Mesenchymal stem cell (in vitro differentiated cells and primary cell): ENCODE measurements at regions not wholly inside any gene's neighbourhood (a gene's known extent, or its start where the extent isn't known, plus 50 kb on each side); places are given as distances from the start of the nearest gene placed in this dataset.

Source experiments
- DNase-seq: peaks from one replicate; pipeline ENCODE4 v3.0.0-alpha.2; 2013
- H2AFZ ChIP-seq: one replicate; pipeline ENCODE4 v1.6.1; 2013; ENCODE audit warnings: low read depth, mild to moderate bottlenecking, control low read depth, inconsistent platforms, low read length, moderate library complexity
- H2AK5ac ChIP-seq: 2 replicates; pipeline ENCODE4 v1.6.1; 2013; ENCODE audit warnings: low read length, moderate library complexity, mild to moderate bottlenecking, inconsistent platforms; ENCODE audit not compliant: severe bottlenecking
- H2BK120ac ChIP-seq: one replicate; pipeline ENCODE4 v1.6.1; 2013; ENCODE audit warnings: low read depth, mild to moderate bottlenecking, inconsistent platforms, low read length, moderate library complexity
- H2BK12ac ChIP-seq, 2 experiments: one replicate each; pipeline ENCODE4 v1.6.1; 2013; ENCODE audit warnings: inconsistent platforms in 2 of 2, low read length in 2 of 2, mild to moderate bottlenecking in 2 of 2, moderate library complexity in 2 of 2, control low read depth in 1 of 2
- H2BK15ac ChIP-seq: one replicate; pipeline ENCODE4 v1.6.1; 2013; ENCODE audit warnings: mild to moderate bottlenecking, low read depth, inconsistent platforms; ENCODE audit not compliant: poor library complexity, severe bottlenecking
- H2BK5ac ChIP-seq: 2 replicates; pipeline ENCODE4 v1.6.1; 2013; ENCODE audit warnings: low read depth, mild to moderate bottlenecking, low read length, control low read depth, inconsistent platforms; ENCODE audit not compliant: poor library complexity, severe bottlenecking
- H3K14ac ChIP-seq, 2 experiments: one replicate each; pipeline ENCODE4 v1.6.1; 2013; ENCODE audit warnings: inconsistent platforms in 2 of 2, low read length in 2 of 2, control low read depth in 1 of 2, mild to moderate bottlenecking in 1 of 2, moderate library complexity in 1 of 2
- H3K18ac ChIP-seq, 2 experiments: one replicate each; pipeline ENCODE4 v1.6.1; 2013; ENCODE audit warnings: inconsistent platforms in 2 of 2, low read length in 2 of 2, control low read depth in 1 of 2, low read depth in 1 of 2, mild to moderate bottlenecking in 1 of 2
- H3K23ac ChIP-seq, 2 experiments: one replicate each; pipeline ENCODE4 v1.6.1; 2013; ENCODE audit warnings: inconsistent platforms in 2 of 2, low read length in 2 of 2, mild to moderate bottlenecking in 2 of 2, moderate library complexity in 2 of 2, control low read depth in 1 of 2
- H3K27ac ChIP-seq: 2 replicates; pipeline ENCODE4 v1.5.1; 2013; ENCODE audit warnings: mild to moderate bottlenecking, moderate library complexity, low read length, control low read depth, inconsistent platforms; ENCODE audit not compliant: poor library complexity, severe bottlenecking
- H3K27me3 ChIP-seq, 2 experiments: 2 replicates each; pipeline versions ENCODE4 v1.6.1 to v1.7.0; 2013; ENCODE audit warnings: low read length in 2 of 2, mild to moderate bottlenecking in 2 of 2, moderate library complexity in 2 of 2, control low read depth in 1 of 2, inconsistent platforms in 1 of 2; ENCODE audit not compliant: control insufficient read depth in 1 of 2, insufficient read depth in 1 of 2
- H3K36me3 ChIP-seq, 2 experiments: 2 replicates each; pipeline versions ENCODE4 v1.6.1 to v1.7.0; 2013; ENCODE audit warnings: low read length in 2 of 2, control low read depth in 1 of 2, inconsistent platforms in 1 of 2, low read depth in 1 of 2, mild to moderate bottlenecking in 1 of 2; ENCODE audit not compliant: insufficient read depth in 2 of 2, control insufficient read depth in 1 of 2
- H3K4ac ChIP-seq, 2 experiments: one replicate each; pipeline ENCODE4 v1.6.1; 2013; ENCODE audit warnings: inconsistent platforms in 2 of 2, low read length in 2 of 2, mild to moderate bottlenecking in 2 of 2, moderate library complexity in 2 of 2, control low read depth in 1 of 2, low read depth in 1 of 2
- H3K4me1 ChIP-seq: 2 replicates; pipeline ENCODE4 v1.6.1; 2013; ENCODE audit warnings: low read depth, low read length, control low read depth; ENCODE audit not compliant: control insufficient read depth, insufficient read depth
- H3K4me2 ChIP-seq: 2 replicates; pipeline ENCODE4 v1.6.1; 2013; ENCODE audit warnings: low read length, mild to moderate bottlenecking, inconsistent platforms; ENCODE audit not compliant: poor library complexity, severe bottlenecking
- H3K4me3 ChIP-seq, 2 experiments: 2 replicates each; pipeline versions ENCODE4 v1.5.1 to v1.7.0; 2013; ENCODE audit warnings: low read length in 2 of 2, mild to moderate bottlenecking in 2 of 2, control low read depth in 1 of 2, low read depth in 1 of 2; ENCODE audit not compliant: insufficient read depth in 1 of 2
- H3K79me1 ChIP-seq: replicated peaks from 2 replicates; pipeline ENCODE4 v1.6.1; 2013; ENCODE audit warnings: mild to moderate bottlenecking, control low read depth, low read length, inconsistent platforms; ENCODE audit not compliant: poor library complexity, severe bottlenecking
- H3K9ac ChIP-seq: 2 replicates; pipeline ENCODE4 v1.7.0; 2013; ENCODE audit warnings: mild to moderate bottlenecking, low read length, moderate library complexity
- H3K9me3 ChIP-seq: 2 replicates; pipeline ENCODE4 v1.7.0; 2013; ENCODE audit warnings: mild to moderate bottlenecking, low read length; ENCODE audit not compliant: control insufficient read depth
- H4K8ac ChIP-seq: one replicate; pipeline ENCODE4 v1.6.1; 2013; ENCODE audit warnings: inconsistent platforms, mild to moderate bottlenecking, low read length, moderate library complexity
- H4K91ac ChIP-seq: one replicate; pipeline ENCODE4 v1.6.1; 2013; ENCODE audit warnings: mild to moderate bottlenecking, low read length, inconsistent platforms
- WGBS: methylation state at CpG from one replicate; pipeline ENCODE4 v1.1.7; 2013; ENCODE audit warnings: mixed read lengths; 5-methylcytosine and 5-hydroxymethylcytosine counted together

DNA sequence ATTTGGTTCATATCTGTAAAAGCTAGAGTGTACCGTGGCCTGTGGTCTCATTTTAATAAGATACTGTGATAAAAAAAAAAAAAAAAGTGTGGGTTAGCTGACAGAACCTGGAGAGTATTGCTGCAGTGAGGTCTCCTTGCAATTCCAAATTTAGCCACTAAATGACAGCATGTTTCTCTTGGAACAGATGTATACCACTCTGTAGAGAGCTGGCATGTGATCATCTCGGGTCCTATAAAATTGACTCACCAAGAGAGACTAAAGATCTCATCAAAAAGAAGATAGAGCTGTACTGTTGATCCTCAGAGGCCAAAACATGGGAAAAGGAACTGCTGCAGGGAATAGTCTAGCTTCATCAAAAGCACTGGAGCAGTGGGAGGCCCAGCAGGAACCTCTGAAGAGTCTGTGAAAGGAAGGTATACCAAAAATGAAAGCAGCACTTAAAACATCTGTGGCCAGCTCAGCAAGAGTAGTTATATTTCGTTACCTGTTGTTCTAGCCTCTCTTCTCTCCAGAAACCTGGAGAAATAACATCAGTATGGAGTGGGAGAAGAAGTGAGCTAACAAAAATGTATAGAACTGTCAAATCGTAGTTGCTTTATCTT, 826.8 kb downstream of the EFNA5 start:
- no peak overlapping the region for H2BK5ac ChIP-seq
- no peak overlapping the region for H2BK15ac ChIP-seq
- no peak overlapping the region for H3K4me3 ChIP-seq
- WGBS, result 96% methylated on average over 2 of the region's 4 CpGs
- H3K4me1 ChIP-seq, result no peaks in the 10 kb centered on the region
- H3K79me1 ChIP-seq, result no peaks in the 10 kb centered on the region
- no peak overlapping the region for H3K27ac ChIP-seq
- H2BK120ac ChIP-seq, result no peak overlapping the region
- no peak overlapping the region for H3K14ac ChIP-seq
- no peak overlapping the region for H4K91ac ChIP-seq
- DNase-seq, result peak; percentile 34
- H3K27me3 ChIP-seq, result no peaks in the 10 kb centered on the region
- H3K23ac ChIP-seq, result no peak overlapping the region
- H4K8ac ChIP-seq, result no peak overlapping the region
- H3K36me3 ChIP-seq, result no peaks in the 10 kb centered on the region
- H2AK5ac ChIP-seq, result no peak overlapping the region
- H3K4ac ChIP-seq, result no peak overlapping the region
- no peak overlapping the region for H2AFZ ChIP-seq
- H3K9me3 ChIP-seq, result no peaks in the 10 kb centered on the region
- no peak overlapping the region for H3K18ac ChIP-seq
- no peak overlapping the region for H3K4me2 ChIP-seq
- H3K9ac ChIP-seq, result no peak overlapping the region
- H2BK12ac ChIP-seq, result no peak overlapping the region

DNA sequence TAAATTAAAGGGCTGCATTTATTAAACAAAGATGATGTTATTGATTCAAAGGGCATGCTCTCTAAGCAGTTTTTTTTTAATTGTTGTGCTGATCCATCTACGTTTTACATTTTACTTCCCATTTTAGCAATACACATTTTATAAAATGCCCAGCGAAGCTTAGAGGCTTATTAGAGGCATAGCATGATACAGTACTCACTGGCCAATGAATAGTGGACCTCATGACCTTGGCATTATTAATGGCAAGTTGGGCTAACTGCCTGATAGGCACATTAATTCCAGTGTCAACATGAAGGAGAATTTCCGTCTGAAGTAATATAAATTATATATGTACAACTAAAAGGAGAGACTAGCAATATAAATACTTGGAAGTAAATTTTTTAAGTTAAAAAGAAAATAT, 837.2 kb downstream of the EFNA5 start:
- no peak overlapping the region for H4K91ac ChIP-seq
- no peak overlapping the region for H2BK12ac ChIP-seq
- H3K4me3 ChIP-seq, result no peak overlapping the region
- no peak for DNase-seq
- no peak overlapping the region for H3K4ac ChIP-seq
- 100% methylated on average over 2 of the region's 3 CpGs for WGBS
- no peak overlapping the region for H2BK120ac ChIP-seq
- H3K18ac ChIP-seq, result no peak overlapping the region
- no peak overlapping the region for H4K8ac ChIP-seq
- no peak overlapping the region for H3K14ac ChIP-seq
- H3K9ac ChIP-seq, result no peak overlapping the region
- no peak overlapping the region for H2AFZ ChIP-seq
- H3K36me3 ChIP-seq, result no peaks in the 10 kb centered on the region
- no peak overlapping the region for H3K27ac ChIP-seq
- no peaks in the 10 kb centered on the region for H3K9me3 ChIP-seq
- no peaks in the 10 kb centered on the region for H3K27me3 ChIP-seq
- H3K4me2 ChIP-seq, result no peak overlapping the region
- H3K23ac ChIP-seq, result no peak overlapping the region
- no peak overlapping the region for H2BK5ac ChIP-seq
- no peak overlapping the region for H2BK15ac ChIP-seq
- no peaks in the 10 kb centered on the region for H3K79me1 ChIP-seq
- no peaks in the 10 kb centered on the region for H3K4me1 ChIP-seq
- H2AK5ac ChIP-seq, result no peak overlapping the region

DNA sequence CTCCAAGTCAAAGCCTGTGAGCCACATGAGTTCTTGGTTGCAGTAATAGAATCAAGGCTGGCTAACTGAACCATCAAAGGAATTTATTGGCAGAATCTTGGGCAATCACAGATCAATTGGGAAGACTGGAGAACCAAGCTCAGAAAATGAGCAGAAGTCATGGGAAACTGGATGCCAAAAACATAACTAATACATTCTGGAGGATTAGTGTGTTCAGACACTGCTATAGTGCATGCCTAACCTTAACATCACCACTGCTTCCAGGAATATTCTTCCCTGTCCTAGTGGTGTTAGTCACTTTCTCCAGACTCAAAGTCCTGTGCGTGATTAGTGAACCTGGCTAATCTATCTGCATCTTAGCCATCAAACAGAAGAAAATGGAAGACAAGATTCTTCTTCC, 843.7 kb downstream of the EFNA5 start:
- Histone ChIP-seq H3K9ac (no peak overlapping the region), H2BK120ac (no peak overlapping the region), H3K18ac (no peak overlapping the region), H3K27ac (no peak overlapping the region), H4K8ac (no peak overlapping the region), H2AK5ac (no peak overlapping the region), H3K4ac (no peak overlapping the region), H3K4me2 (no peak overlapping the region), H2BK15ac (no peak overlapping the region), H2BK5ac (no peak overlapping the region), H3K27me3 (no peaks in the 10 kb centered on the region), H3K14ac (no peak overlapping the region), H3K36me3 (no peaks in the 10 kb centered on the region), H3K9me3 (no peaks in the 10 kb centered on the region), H2AFZ (no peak overlapping the region), H2BK12ac (no peak overlapping the region), H4K91ac (no peak overlapping the region), H3K23ac (no peak overlapping the region), H3K4me1 (no peaks in the 10 kb centered on the region), H3K4me3 (no peak overlapping the region), H3K79me1 (no peaks in the 10 kb centered on the region)
- DNase-seq, result peak; percentile 32
- 80% methylated on average over 1 of the region's 1 CpG for WGBS

DNA sequence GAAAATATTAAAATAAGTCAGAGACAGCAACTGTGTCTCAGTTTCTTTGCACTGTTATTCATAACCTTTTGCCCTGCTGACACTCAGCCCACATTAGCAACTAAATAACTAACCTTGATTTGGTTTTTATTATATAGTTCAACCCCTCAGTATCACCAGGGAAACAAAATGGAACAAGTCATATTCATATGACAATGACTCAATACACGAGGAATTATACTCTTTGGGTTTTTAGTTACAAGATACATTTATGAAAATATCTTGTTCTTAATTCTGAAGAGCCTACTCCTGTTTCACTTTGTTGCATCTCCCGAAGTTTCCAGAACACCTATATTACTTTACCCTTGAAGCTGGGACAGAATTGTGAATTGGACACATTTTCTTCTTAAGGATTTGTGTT, 845.4 kb downstream of the EFNA5 start:
- Histone ChIP-seq H2BK5ac (no peak overlapping the region), H3K4me1 (no peaks in the 10 kb centered on the region), H2BK12ac (no peak overlapping the region), H3K4ac (no peak overlapping the region), H3K14ac (no peak overlapping the region), H3K18ac (no peak overlapping the region), H3K9ac (peak overlapping the region; percentile 82), H2BK120ac (no peak overlapping the region), H3K23ac (no peak overlapping the region), H3K27me3 (no peaks in the 10 kb centered on the region), H2AFZ (no peak overlapping the region), H3K27ac (peak overlapping the region; percentile 19), H3K9me3 (no peaks in the 10 kb centered on the region), H4K91ac (no peak overlapping the region), H4K8ac (no peak overlapping the region), H3K4me3 (no peak overlapping the region), H2AK5ac (no peak overlapping the region), H3K36me3 (no peaks in the 10 kb centered on the region), H3K79me1 (no peaks in the 10 kb centered on the region), H3K4me2 (no peak overlapping the region), H2BK15ac (no peak overlapping the region)
- DNase-seq, result no peak
- no CpG with 5 or more reads among the region's 2 CpGs for WGBS
